T-helper 1 cell treated with Interleukin-12 subunit alpha and Interleukin-12 subunit beta and Interleukin-4 antibody, amounts not matched to agents 30 ng/mL and 1 ng/mL, for 36 hours (primary cell): ENCODE measurements at regions not wholly inside any gene's neighbourhood (a gene's known extent, or its start where the extent isn't known, plus 50 kb on each side); places are given as distances from the start of the nearest gene placed in this dataset.

Experiments
- intact Hi-C: fragments of 100-400 bp; cut with micrococcal nuclease; formaldehyde crosslinking; loops from one replicate; pipeline ENCODE4 v1.15.1; 2024

DNA sequence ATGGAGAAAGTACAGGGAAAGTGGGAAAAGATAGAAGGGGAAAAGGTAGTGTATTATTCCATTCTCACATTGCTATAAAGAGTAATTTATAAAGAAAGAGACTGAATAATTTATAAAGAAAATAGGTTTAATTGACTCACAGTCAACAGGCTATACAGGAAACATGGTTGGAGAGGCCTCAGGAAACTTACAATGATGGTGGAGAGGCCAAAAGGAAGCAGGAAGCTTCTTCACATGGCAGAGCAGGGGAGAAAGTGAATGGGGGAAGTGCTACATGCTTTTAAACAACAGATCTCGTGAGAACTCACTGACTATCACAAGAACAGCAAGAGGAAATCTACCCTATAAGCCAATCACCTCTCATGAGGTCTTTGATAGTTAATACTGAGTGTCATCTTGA lies 725.0 kb upstream of the FLRT2 start:
- intact Hi-C loops: no loop called here

DNA sequence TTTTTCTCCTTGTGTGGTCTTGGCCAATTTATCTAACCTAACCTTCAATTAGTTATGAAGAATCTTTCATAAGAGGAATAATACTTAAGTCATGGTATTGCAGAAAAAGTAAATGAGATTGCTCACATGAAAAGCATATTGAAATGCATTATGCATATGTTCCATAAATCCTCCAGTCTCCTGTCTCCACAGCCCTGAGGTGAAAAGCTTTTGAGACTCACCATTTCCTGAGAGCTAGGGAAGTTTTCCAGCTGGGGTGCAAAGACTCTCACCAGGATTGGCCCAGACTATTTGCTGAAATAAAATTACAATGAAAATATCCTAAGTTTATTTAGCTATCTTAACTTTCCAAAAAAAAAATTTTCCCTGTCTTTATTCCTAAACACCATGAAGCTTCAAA lies 723.8 kb upstream of the FLRT2 start:
- intact Hi-C loops: no loop called here

DNA sequence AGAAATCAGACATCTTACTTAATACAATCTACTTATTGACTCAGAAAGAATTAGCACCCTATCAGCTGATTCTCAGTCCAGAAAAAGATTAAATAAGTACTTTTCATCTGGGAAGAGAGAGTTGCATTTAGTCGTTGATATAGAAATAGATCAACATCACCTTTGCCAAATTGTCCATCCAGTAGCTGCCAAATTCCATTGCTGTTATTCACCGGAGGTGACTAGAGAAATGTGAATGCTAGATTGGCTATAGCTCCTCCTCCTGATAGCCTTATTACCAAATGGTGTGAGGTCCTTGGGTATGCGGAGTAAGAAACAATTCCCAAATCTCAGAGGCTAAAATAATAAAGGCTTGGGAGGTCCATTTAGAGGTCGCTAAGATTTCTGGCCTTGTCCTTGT lies 723.3 kb upstream of the FLRT2 start:
- intact Hi-C loops: no loop called here

DNA sequence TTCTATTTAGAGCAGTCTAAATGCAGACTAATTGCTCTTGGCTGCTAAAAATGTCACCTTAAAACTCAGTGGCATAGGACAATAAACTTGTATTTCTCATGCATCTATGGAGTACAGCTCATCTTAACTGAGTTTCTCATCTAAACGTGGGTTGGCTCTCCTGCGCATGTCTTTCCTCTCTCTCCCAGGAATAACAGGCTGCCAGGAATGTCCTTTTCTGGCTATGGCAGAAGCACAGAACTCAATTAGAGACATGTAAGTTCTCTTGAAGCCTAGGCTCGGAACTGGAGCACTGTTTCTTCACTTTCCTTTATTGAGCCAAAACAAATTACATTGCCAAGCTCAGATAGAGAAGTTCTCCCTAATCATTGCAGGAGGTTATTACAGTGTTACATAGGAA lies 722.3 kb upstream of the FLRT2 start:
- intact Hi-C loops: no loop called here

DNA sequence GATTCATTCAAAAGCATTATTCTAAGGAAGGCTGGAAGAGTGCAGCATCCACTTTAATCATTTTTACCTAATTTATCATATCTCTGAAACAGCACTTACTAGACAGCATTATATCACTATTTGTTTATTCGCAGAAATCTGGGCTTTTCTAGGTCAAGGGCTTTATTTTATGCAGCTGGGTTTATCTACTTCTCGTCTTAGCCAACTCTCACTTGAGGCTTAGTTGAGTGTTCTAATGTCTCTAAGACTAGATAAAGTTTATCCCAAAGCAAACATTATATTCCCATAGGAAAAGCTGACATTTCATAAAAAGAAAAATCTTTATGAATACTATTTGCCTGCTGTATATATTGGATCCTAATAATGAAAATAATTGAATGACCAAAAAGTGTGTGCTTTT lies 720.8 kb upstream of the FLRT2 start:
- intact Hi-C loops: no loop called here

DNA sequence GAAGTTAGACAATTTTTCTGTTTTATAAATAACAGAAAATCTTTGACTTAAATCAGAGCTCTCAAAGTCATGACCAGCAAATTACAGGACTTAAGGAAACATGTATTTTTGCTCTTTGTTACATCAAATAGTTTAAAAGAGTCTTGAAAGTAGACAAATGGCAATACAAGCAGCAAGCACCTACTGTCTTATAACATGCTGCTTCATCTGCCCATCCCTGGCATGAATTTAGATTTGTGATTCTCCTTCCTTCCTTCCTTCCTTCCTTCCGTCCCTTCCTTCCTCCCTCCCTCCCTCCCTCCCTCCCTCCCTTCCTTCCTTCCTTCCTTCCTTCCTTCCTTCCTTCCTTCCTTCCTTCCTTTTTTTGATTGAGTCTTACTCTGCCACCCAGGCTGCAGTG lies 715.6 kb upstream of the FLRT2 start:
- intact Hi-C loops: no loop called here

DNA sequence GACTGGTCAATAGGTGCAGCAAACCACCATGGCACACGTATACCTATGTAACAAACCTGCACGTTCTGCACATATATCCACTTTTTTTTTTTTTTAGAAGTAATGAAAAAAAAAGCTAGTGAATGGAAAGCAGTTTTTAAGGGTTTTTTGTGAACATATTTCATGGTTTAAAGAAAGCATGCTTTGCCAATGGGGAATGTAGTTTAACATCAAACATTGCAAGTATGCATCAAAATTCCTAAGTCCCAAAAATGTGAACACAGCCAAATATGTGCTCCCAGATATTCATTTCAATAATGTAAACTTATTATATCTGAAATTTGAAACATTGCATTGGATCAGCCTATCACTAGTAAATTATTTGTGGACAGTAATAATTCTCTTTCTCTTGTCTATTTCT lies 710.4 kb upstream of the FLRT2 start:
- intact Hi-C loops: no loop called here

DNA sequence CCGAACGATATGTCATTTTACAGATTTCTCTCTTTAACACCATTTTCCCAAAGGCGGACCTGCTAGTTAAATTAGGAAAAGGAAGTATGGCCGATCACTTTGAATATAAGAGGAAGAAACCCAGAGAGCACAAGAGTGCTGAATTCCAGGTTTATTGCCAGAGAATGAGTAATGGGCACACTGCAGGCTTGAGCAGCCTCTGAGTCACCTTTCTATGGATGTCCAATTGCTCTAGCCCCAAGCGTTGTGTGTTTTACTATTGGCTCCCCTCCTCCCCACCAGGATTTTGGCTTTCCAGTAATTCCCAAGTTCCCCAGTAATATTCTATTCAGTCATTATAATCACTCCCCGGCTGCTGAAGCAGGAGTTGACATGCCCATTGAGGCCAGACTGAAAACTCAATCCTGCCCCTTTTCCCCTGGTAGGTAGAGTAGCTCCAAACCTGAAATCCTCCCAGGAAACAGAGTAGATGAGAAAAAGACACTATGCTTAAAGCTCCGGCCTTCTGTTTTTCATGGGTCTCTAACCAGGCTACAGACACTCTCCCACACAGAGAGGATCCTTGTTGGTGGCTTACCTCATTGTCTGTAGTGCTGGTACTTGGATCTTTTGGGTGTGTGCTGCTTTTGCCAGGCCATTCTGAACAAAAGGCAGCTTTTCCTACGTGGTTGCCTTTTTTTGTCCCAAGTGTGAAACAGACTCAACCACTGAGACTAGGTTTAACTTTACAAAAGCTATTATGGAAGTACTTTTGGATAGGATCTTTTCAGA lies 704.3 kb upstream of the FLRT2 start:
- intact Hi-C loops: no loop called here

DNA sequence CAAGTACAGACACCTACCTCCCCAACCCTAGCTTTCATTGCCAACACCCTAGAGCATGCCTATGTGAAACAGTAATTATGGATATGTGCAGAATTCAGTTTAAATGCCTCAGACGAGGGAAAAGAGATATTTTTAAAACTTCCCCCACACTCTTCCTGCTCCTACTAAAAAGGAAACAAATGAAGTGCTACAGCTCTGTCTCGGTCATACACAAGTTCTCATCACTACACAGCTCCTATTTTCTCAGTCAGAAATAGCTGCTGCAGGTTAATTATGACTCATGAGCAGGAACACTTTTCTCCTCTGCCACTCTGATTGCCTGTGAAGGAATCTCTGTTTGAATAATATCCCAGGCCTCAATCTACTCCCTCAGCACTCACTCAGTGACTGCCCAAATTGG lies 703.6 kb upstream of the FLRT2 start:
- intact Hi-C loops: no loop called here

DNA sequence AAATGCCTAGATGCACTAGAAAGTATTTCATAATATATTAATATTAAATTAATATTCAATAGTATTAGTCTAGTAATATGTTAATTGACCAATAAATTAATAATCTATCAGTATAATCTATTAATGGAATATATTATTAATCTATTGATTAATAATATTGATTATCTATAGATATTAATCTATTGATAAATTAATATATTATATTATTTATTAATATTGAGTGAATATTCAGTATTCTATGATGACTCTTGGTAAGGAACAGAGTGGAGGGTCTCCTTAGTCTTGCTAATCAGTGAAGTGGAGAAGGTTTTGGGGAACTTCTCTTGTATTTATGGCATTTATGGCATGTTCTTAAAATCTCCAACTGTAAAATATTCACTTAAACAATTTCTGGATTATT lies 679.3 kb upstream of the FLRT2 start:
- intact Hi-C loops: no loop called here

DNA sequence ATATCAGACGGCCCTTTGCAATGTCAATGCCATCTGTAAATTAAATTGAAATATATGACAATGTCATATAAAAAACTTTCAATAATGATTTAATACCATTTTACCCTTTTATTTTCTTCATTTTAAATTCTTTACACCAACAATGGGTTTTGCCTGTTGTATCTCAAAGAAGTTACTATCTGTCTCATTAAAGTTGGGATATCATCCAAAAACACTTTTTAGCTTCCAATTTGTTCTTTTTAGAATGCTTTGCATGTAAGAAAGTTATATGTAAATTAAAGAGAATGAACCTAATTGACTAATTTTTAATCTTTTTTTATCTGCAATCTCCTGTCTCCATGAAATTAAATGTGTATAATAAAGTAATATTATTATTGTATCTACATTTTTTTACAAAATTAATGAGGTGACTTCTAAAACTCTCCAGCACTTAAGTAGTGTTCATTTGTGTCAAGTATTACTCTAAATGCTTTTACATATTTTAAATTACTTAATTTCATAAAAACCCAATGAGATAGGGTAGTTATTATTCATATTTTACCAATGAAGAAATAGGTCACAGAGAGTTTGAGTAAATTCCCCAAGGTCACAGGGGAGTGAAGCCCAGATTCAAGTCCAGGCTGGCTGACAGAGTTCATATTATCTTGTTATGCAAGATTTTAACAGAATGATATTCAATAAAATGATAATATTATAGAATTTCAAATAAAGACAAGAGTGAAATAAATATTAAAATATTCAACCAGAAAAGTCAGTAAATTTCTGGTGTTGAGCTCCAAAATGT lies 673.0 kb upstream of the FLRT2 start:
- intact Hi-C loops: no loop called here

DNA sequence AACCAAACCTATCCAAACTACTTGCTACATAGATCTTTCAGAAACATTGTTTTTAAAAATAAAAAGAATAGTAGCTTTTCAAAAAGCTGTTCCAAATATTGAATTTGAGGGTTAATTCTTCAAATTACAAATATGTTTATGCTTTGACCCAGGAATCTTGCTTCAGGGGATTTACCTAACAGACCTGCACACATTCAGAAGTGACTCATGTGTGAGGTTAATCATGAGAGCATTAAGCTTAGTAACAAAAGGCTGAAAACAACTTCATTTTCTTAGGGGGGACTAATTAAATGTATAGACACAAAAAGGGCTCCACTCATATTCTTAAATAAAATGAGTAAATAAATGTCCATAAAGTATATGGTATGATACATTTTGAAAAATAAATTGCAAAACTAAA lies 672.4 kb upstream of the FLRT2 start:
- intact Hi-C loops: no loop called here

DNA sequence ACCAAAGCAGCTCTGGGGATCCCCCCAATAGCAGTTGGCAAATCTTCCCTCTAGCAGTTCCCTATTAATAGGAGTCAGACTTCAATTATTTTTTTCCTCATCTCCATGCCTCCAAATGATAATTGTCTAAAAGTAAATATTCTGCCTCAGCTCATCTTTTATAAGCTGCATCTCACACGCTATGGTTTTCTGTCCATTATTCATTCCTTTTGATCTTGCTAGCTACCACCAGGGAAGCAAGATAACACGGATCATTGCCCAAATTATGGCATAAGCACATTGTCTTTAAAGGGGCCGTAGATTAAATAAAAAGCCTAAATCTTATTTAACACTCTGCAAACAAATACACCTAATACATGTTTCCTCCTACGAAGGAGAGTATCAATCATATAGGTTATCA lies 670.8 kb upstream of the FLRT2 start:
- intact Hi-C loops: no loop called here

DNA sequence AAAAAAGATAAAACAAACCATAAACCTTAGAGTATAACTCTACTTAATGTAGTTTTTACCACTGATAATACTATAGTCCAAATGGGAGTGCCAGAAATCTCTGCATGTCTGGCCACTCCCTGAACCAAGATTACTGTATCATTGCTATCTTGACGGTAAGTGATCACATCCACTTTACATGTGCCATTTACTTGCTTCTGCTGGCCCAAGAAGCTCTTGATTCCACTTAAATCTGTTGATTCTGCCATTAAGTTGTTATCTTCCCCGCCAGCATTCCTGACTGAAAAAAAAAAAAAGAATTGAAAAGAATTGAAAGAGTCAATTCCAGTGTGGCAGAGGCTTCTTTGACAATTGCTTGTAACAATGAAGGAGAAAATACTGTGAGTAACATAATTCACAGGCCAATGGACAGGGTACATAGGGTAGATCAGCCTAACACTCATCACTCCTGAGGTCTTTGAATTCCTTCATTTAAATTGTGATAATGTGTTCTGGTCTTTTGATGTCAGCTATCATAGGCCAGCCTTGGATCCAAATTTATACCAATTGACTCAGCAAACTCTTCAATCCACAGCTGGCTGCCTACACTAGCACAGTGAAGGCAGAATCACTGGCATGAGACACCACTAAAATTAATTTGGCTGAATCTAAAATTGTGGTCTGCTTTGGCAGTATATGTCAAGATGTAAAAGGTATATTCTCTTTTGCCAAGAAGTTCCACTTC lies 665.2 kb upstream of the FLRT2 start:
- intact Hi-C loops: no loop called here

DNA sequence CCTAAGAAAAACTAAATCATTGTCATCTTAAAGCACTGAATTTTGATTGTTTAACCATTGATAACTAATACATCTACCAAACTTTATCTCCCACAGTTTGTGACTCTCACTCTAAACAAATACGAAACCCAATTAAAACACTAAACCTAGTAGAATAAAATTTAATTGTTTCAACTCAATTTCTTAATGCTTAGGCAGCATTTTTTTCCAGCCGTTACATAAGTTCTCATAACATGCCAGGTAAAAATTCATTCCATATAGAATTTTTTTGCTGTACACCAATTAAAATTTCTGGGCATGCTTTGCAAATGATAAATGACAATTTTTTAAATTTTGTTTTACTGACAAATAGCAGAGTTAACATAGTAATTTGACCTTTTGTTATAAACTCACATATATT lies 658.2 kb upstream of the FLRT2 start:
- intact Hi-C loops: no loop called here

DNA sequence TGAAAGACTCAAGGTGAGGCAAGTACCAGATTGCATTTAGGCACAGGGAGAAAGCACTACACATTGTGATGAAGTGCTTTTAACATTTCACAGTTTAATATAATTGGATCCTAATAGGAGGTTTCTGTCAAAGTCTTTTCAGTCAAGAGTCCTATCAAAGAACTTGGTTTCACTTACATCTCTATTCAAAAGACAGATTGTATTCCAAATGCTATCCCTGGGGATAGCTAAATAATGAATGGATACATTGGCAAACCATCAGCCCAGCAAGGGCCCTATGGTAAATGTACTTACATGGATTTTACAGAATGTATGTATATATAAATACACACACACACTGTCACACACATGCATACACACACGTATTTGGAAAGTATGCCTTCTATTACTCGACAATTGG lies 655.5 kb upstream of the FLRT2 start:
- intact Hi-C loops: no loop called here

DNA sequence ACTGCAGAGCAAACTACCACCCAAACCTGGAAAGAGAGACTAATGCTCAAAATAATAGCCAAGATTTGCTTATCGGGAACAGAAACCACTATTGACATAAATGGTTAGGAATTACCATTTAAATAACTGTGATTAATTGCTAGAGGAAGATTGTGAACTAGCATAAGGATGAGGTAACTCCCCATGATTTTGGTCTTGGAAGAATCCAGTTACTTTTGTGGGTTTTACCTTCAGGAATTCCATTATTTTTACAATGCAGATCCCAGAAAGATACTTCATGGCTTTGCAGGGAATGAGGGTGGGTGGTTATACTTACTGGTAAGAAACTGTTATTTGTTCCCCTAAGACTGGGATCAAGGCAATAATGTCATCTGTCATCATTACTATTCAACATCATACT lies 652.9 kb upstream of the FLRT2 start:
- intact Hi-C loops: loop anchor here (1.0 kb wide), 1 partner anchor 45 kb away; no protein-coding TSS in a partner anchor

DNA sequence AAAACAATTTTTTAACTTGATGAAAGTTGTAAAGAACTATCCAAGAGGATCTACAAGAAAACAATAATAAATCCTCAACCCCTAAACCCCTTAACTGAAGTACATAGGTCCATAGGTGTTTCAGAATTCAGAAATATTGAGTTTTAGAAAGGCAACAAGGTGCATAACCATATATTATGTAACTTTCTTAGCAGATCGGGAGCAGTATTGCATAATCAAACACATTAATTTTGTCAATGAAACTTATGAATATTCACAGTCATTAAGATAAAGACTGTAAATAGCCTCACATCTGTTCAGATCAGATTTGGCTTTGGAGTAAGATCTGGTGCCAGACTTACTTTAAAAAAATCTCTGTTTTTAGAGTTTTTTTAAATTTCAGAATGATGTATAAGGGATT lies 647.1 kb upstream of the FLRT2 start:
- intact Hi-C loops: no loop called here

DNA sequence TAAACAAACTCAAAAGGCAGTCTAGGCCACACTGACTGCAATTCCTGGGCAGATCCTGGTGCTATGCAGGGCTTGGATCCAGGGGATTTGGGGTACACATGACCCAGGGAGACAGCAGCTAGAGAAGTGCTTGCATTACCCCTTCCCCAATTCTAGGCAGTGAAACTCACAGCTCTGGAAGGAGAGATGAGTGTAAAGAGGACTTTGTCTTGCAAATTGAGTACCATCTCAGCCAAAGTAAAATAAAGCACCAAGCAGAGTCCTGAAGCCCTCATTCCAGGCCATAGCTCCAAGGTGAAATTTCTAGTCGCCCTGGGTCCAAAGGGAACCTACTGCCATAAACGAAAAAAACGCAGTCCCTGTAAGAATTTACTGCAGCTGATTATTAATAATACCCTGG lies 644.9 kb upstream of the FLRT2 start:
- intact Hi-C loops: no loop called here

DNA sequence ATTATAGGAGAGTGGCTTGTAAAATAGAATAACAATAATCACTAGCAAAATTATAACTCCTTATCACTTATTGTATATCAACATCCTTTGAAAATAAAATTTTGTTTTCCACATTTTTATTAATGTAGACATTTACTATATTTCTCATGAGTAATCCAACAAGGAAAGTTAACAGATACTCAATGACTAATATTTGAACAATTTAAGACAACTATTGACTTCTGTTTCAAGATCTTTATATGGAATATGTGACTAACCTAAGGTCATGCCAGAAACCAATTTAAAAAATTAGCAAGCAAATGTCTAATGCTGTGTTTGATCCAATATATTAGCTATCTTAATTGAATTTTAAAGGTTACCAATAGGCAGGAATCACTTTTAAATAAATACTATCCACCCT lies 638.5 kb upstream of the FLRT2 start:
- intact Hi-C loops: no loop called here

DNA sequence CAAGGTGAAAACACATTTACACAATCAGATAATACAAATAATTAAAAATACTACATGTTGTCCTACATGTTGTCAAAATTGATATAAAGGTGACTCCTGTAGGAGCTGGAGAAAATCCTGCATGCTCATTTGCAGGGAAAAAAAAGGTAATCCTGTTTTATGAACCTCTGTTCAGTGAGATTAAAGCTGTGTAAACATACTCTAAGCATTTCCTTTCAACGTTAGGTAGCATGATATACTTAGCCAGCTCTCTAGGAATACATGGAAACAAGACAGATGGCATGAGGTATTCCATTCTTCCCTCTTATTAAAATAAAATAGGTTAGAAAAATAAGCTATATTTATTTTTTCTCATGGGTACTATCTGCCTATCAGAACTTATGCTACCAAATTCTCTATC lies 635.7 kb upstream of the FLRT2 start:
- intact Hi-C loops: no loop called here

DNA sequence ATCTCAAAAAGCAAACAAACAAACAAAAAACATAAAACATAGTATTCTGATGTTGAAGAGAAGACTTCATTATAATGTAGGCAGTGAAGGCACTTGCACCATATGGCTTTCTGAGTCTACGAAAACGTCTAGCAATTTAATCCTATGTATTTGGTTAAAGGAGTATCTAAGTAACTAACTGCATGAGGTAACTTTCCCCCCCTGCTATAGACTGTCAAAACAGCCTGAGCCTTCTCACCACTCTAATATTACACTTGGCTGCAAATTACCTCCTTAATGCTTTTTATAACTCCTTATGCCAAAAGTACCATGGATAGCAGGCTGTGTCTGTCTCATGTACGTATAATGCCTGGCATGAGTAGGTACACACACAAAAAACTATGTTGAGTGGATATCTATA lies 607.6 kb upstream of the FLRT2 start:
- intact Hi-C loops: loop anchor here (1.0 kb wide), 1 partner anchor 45 kb away; no protein-coding TSS in a partner anchor
